Activated CD4-positive, CD25-positive, alpha-beta regulatory T cell (primary cell): ENCODE measurements at regions not wholly inside any gene's neighbourhood (a gene's known extent, or its start where the extent isn't known, plus 50 kb on each side); places are given as distances from the start of the nearest gene placed in this dataset.
"Not testable (repeated sequence)": the region's sequence is repeated elsewhere in the genome, so short reads cannot be mapped to it uniquely, and the experiment has no call there.

Experiments used
- DNase-seq, 4 experiments: peaks; one replicate each; lab custom pipeline; 2025; lab: John Stamatoyannopoulos, UW

DNA sequence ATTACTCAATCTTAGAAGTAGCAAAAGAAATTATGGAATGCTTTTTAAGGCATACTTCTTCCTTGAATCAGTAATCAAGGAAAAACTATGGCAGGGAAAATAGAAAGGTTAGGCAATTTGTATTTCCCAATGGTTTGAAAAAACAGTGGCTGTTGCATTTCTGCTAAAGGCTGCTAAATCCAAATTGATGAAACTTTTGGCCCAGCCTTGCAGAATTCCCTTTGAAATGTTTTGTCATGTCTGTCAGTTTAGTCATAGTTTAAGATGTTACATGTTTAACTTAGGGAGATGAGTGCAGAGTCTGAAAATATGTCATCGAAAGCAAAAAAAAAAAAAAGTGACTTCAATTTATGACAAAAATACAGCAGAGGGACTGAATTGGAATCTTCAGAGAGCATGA, 878.9 kb upstream of the WWC1 start:
- no peak for DNase-seq

DNA sequence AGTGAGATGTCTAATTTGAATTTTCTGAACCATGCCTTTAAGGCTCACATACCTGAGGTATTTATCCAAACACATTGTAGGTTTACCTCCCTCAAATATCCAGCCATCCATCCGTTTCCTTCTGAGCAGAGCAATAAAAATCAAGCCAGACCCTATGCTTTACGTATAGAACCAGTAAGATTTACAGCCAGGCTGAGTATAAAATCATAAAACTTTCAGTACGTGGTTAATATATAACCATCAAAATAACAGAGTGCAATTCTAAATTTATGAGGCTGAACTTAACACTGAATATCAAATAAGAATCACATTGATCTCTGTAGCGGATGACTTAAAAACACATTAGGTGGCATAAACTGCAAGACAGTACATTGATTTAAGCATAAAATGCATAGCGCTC, 877.9 kb upstream of the WWC1 start:
- no peak for DNase-seq

GRCh38 chr5:167414611-167415010, 876.8 kb upstream of the WWC1 start:
- no peak for DNase-seq

DNA sequence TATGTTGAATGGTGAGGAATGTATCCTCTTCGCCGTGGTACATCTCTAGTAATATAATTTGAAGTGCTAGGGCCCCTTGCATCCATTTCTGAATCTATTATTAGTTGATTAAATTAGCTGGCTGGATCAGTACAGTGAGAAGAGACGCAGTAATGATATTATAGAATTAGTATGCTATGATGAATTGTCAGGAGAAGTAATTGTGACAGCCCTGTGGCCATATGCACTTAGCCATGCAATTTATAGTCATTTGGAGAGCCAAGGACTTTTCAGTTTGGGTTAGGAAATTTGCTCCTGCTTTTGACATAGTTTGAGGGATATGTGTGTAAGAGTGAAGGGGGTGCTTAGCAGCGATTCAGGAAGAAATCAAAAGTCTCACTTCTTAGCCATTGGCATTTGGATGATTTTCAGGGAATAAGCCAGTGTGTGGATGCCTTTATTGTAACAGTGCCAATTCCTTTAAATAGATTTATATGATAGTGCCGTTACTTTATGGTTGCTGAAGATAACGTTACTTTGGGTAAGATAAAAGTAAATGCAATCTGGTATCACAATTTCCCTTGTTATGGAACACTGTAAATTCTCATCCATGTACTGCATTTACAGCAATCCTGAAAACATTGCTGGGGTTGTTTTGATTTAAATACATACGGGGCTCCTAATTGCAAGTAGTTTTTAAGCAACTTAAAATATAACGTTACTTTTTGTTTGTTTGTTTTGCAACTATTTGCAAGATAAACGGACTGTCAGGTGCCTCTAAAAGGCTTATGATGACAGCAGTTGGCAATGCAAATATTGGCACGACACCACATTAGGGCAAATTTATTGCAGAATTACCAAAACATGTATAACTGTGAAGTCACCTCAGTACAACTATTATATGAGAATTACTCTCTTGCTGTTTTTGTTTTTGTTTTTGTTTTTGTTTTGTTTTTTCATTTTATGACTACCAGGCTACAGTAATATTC, 875.4 kb upstream of the WWC1 start:
- no peak for DNase-seq

- no peak for DNase-seq
Measured at GRCh38 chr5:167417662-167418061, 873.8 kb upstream of the WWC1 start.

GRCh38 chr5:167425161-167425560, 866.3 kb upstream of the WWC1 start:
- no peak for DNase-seq

- DNase-seq = no peak
Measured at GRCh38 chr5:167426501-167426900, 864.9 kb upstream of the WWC1 start.

- not testable (repeated sequence) for DNase-seq
Measured at GRCh38 chr5:167427641-167428040, 863.8 kb upstream of the WWC1 start.

DNA sequence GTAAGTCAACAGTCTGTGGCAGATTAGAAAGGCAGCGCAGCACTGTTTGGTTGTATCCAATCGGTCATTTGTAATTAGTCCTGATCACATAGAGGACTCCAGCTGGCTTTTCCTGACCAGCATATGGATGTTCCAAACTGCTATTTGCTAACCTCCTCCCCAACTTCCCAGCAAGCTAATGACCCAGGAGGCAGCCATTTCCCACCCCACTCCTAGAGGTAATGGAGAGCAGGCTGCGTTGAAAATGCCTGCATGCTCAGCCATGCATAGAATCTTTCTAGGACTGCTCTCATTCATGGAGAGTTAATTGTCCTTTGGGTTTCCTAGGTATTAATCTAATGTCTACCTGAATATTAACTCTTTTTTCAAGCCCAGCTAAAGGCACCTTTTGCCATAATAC, 850.6 kb upstream of the WWC1 start:
- DNase-seq = no peak

DNA sequence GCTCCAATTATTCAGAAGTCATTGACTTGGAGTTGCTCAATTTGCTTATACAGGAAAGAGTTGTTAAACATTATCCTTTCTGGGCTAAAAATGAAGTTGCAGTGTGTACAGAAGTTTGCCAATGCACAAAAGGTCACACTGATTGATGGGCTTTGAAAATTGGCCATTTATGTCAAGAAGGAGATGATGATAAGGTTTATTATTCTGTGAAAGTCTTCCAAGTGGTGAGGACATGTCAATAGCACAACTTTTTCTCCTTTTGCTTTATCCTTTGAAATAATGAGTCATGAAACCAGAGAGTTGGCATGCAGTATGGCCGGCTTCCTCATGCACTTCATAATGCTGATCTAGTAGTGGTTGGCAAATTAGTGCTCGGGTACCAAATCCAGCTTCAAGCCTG, 848.5 kb upstream of the WWC1 start:
- no peak for DNase-seq

DNA sequence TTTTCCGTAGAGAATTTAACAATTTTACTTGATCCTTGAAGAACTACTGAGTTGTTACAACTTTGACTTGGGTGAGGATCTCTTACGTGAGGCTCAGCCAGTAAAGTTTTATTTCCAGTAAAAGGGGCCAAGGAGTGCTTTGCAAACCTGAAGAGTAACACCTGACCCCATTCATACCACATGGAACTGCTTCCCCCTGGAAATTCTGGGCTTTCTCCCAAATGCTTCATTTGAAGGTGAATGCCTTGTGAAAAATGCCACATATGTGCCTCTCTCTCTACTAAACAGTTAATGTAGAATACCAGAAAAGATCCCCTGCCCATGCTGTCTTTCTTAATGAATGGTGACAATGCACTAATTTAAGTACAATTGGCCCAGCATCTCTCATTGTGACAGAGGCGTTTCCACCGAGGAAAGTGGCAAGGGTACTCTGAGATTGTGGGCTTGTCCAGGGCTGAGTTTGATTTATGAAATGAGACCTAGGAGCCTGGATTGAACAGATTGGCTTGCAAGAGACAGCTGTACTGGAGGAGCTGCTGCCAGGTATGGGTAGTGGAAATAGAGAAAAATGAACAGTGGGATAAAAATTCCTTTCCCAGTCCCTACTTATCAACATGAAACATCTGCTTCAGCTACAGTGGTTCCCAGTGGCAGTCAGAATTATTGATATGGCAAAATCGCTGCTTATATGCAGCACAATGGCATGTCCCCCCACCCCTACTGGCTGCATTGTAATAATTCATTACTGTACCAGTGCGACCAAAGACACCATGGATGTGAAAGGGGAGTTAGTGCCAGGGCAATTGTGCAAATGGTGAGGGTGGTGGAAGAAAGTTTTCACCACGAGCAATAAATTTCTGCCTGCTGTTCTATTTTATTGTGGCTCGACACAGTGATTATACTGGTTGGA, 843.7 kb upstream of the WWC1 start:
- DNase-seq = no peak

GRCh38 chr5:167448376-167448775, 843.1 kb upstream of the WWC1 start:
- DNase-seq = no peak

- DNase-seq = no peak
Measured at GRCh38 chr5:167451076-167451475, 840.4 kb upstream of the WWC1 start.

GRCh38 chr5:167452136-167452535, 839.3 kb upstream of the WWC1 start:
- no peak for DNase-seq

DNA sequence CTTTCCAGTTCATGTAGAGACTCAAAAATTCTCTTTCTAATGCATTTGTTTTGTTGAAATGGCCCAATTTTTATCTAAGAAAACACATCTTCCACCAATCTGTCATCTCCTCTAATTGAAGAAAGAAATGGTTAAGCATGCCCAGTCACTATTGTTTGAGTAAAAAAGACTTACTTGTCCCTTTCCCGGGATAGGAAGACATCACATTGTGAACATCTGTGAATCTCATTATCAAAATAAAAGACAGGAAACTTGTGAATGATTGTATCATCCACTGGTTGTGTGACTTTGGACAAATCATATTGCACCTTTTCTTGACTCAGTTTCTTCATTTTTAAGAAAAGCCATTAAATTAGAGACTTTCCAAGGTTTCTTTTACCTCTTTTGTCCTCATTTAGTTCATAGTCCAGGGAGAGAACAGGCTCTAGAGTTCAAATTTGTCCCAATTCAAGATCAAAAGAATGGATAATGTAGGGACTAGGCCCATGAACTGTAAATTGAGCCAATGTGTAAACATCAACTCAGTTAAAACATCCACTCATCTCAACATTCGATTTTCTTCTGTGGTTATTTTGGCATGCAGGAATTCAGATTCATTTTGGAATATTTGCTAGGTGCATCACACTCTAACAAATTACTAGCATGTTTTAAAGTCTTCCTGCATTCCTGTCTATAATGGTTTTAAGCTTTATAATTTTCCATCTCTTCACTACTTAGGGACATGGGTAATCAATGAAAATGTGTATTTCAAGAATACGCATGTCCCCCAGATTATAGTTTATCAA, 838.0 kb upstream of the WWC1 start:
- no peak for DNase-seq

- no peak for DNase-seq
Measured at GRCh38 chr5:167458412-167458811, 833.0 kb upstream of the WWC1 start.

- DNase-seq = no peak
Measured at GRCh38 chr5:167460449-167461020, 830.9 kb upstream of the WWC1 start.

GRCh38 chr5:167463939-167464338, 827.5 kb upstream of the WWC1 start:
- no peak for DNase-seq

GRCh38 chr5:167466992-167467391, 824.5 kb upstream of the WWC1 start:
- DNase-seq = no peak

DNA sequence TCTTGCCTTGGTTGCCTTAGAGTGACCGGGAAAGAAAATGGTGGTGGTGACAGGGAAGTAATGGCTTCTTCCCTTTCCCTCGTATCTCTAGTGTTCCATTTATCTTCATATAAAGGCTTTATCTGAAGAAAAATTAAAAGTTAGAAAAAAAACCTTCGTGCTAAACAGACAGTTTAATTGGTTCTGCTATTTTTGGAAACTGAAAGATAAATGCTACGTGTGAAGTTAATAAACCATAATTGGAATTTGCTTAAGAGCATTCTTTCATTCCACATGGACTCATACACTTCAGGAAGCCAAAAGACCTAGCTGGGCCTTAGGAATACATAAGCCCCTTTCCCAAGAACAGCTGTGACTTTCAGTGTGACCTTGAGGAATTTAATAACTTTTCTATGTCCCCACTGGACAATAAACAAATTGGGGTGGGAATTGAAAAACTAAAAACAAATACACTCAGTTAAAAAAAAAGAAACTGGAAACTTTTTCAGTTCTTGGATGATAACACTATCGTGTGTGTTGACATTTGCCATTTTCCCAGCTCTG, 818.8 kb upstream of the WWC1 start:
- DNase-seq = no peak

GRCh38 chr5:167478188-167478587, 813.3 kb upstream of the WWC1 start:
- no peak for DNase-seq
